Astrocyte (in vitro differentiated cells and primary cell): ENCODE measurements at regions not wholly inside any gene's neighbourhood (a gene's known extent, or its start where the extent isn't known, plus 50 kb on each side); places are given as distances from the start of the nearest gene placed in this dataset.

Source experiments
- DNase-seq: peaks from one replicate; pipeline ENCODE4 v3.0.0-alpha.2; 2010; ENCODE audit warnings: low read depth
- FAIRE-seq: peaks from 2 replicates; lab custom pipeline; 2011; peaks lifted over from hg19 to GRCh38; lab: Jason Lieb, UNC
- H2AFZ ChIP-seq: 2 replicates; pipeline ENCODE4 v1.6.0; 2012; ENCODE audit warnings: low read depth, low read length, inconsistent platforms
- H3K27ac ChIP-seq: 2 replicates; pipeline ENCODE4 v1.5.1; 2011; ENCODE audit warnings: low read depth, low read length, inconsistent platforms
- H3K27me3 ChIP-seq: 2 replicates; pipeline ENCODE4 v1.6.0; 2011; ENCODE audit warnings: low read length, inconsistent platforms; ENCODE audit not compliant: insufficient read depth
- H3K36me3 ChIP-seq: 2 replicates; pipeline ENCODE4 v1.5.1; 2011; ENCODE audit warnings: low read length, inconsistent platforms; ENCODE audit not compliant: insufficient read depth
- H3K4me1 ChIP-seq: 2 replicates; pipeline ENCODE4 v1.5.1; 2011; ENCODE audit warnings: low read length, inconsistent platforms; ENCODE audit not compliant: insufficient read depth
- H3K4me2 ChIP-seq: 2 replicates; pipeline ENCODE4 v1.6.0; 2012; ENCODE audit warnings: low read length, inconsistent platforms
- H3K4me3 ChIP-seq: 2 replicates; pipeline ENCODE4 v1.5.1; 2011; ENCODE audit warnings: low read depth, mild to moderate bottlenecking, low read length, inconsistent platforms; ENCODE audit not compliant: insufficient read depth
- H3K79me2 ChIP-seq: 2 replicates; pipeline ENCODE4 v1.6.0; 2012; ENCODE audit warnings: mild to moderate bottlenecking, low read length, inconsistent platforms; ENCODE audit not compliant: insufficient read depth
- H3K9ac ChIP-seq: 2 replicates; pipeline ENCODE4 v1.6.0; 2012; ENCODE audit warnings: mild to moderate bottlenecking, low read length, inconsistent platforms
- H3K9me3 ChIP-seq: 2 replicates; pipeline ENCODE4 v1.5.1; 2012; ENCODE audit warnings: low read depth, mild to moderate bottlenecking, low read length, inconsistent platforms; ENCODE audit not compliant: insufficient read depth
- H4K20me1 ChIP-seq: 2 replicates; pipeline ENCODE4 v1.6.0; 2012; ENCODE audit warnings: low read length, inconsistent platforms; ENCODE audit not compliant: insufficient read depth
- H3K27ac Mint-ChIP-seq: one replicate; pipeline ENCODE4 v1.8.0; 2021; ENCODE audit warnings: mild to moderate bottlenecking, mixed read lengths; ENCODE audit not compliant: unreplicated experiment
- H3K27me3 Mint-ChIP-seq: one replicate; pipeline ENCODE4 v1.8.0; 2021; ENCODE audit warnings: low read depth, mixed read lengths; ENCODE audit not compliant: unreplicated experiment
- H3K36me3 Mint-ChIP-seq: one replicate; pipeline ENCODE4 v1.8.0; 2021; ENCODE audit warnings: low read depth, mixed read lengths; ENCODE audit not compliant: unreplicated experiment
- H3K4me1 Mint-ChIP-seq: one replicate; pipeline ENCODE4 v1.8.0; 2021; ENCODE audit warnings: low read depth, mixed read lengths; ENCODE audit not compliant: unreplicated experiment
- H3K4me3 Mint-ChIP-seq: one replicate; pipeline ENCODE4 v1.8.0; 2021; ENCODE audit warnings: mild to moderate bottlenecking, moderate library complexity, mixed read lengths; ENCODE audit not compliant: unreplicated experiment
- H3K9me3 Mint-ChIP-seq: one replicate; pipeline ENCODE4 v1.8.0; 2021; ENCODE audit warnings: mild to moderate bottlenecking, mixed read lengths; ENCODE audit not compliant: unreplicated experiment
- CTCF ChIP-seq: IDR thresholded peaks from 2 replicates; pipeline ENCODE4 v1.5.1; 2011; ENCODE audit warnings: low read depth, mild to moderate bottlenecking, inconsistent platforms, low read length, moderate library complexity; ENCODE audit not compliant: insufficient read depth
- EZH2 ChIP-seq: IDR thresholded peaks from 2 replicates; pipeline ENCODE4 v1.6.1; 2012; ENCODE audit warnings: mild to moderate bottlenecking, low read length, inconsistent platforms; ENCODE audit not compliant: insufficient read depth

GRCh38 chr2:143974262-143974661 is 545.7 kb downstream of the ZEB2 start:
- Mint-ChIP-seq H3K36me3 (no peaks in the 10 kb centered on the region), H3K4me3 (no peak overlapping the region)
- no peaks in the 10 kb centered on the region for H4K20me1 ChIP-seq

GRCh38 chr2:143968860-143969259 is 551.1 kb downstream of the ZEB2 start:
- DNase-seq (no peak), FAIRE-seq (no peak)
- no peaks in the 10 kb centered on the region for H3K36me3 Mint-ChIP-seq
- Histone ChIP-seq H3K36me3 (no peaks in the 10 kb centered on the region), H3K4me1 (no peaks in the 10 kb centered on the region), H3K9me3 (no peaks in the 10 kb centered on the region), H3K79me2 (no peaks in the 10 kb centered on the region), H3K4me2 (no peak overlapping the region), H3K4me3 (no peak overlapping the region), H3K27ac (no peak overlapping the region), H2AFZ (no peak overlapping the region), H3K27me3 (no peaks in the 10 kb centered on the region), H3K9ac (no peak overlapping the region), H4K20me1 (no peaks in the 10 kb centered on the region)
- no peak overlapping the region for H3K4me3 Mint-ChIP-seq
- H3K27ac Mint-ChIP-seq = no peak overlapping the region
- no peaks in the 10 kb centered on the region for H3K9me3 Mint-ChIP-seq
- H3K4me1 Mint-ChIP-seq = no peaks in the 10 kb centered on the region
- H3K27me3 Mint-ChIP-seq = no peaks in the 10 kb centered on the region
- TF ChIP-seq EZH2 (no peak), CTCF (no peak)

More at GRCh38 chr2:143974262-143974661, 545.7 kb downstream of the ZEB2 start:
- Histone ChIP-seq H3K4me1 (no peaks in the 10 kb centered on the region), H3K9ac (no peak overlapping the region), H3K27me3 (no peaks in the 10 kb centered on the region), H3K36me3 (no peaks in the 10 kb centered on the region), H3K79me2 (no peaks in the 10 kb centered on the region), H3K4me2 (no peak overlapping the region), H3K9me3 (no peaks in the 10 kb centered on the region), H3K27ac (no peak overlapping the region), H3K4me3 (no peak overlapping the region), H2AFZ (no peak overlapping the region)
- TF ChIP-seq CTCF = no peak
- TF ChIP-seq EZH2 = no peak
- FAIRE-seq (no peak), DNase-seq (no peak)
- Mint-ChIP-seq H3K9me3 (no peaks in the 10 kb centered on the region), H3K27ac (no peak overlapping the region), H3K4me1 (no peaks in the 10 kb centered on the region), H3K27me3 (no peaks in the 10 kb centered on the region)

GRCh38 chr2:143968360-143968759 is 551.6 kb downstream of the ZEB2 start:
- H3K4me1 Mint-ChIP-seq = no peaks in the 10 kb centered on the region
- H3K36me3 ChIP-seq = no peaks in the 10 kb centered on the region
- H3K4me2 ChIP-seq = no peak overlapping the region
- H3K79me2 ChIP-seq = no peaks in the 10 kb centered on the region
- H3K27me3 Mint-ChIP-seq = no peaks in the 10 kb centered on the region
- H3K4me3 ChIP-seq = no peak overlapping the region
- no peaks in the 10 kb centered on the region for H3K27me3 ChIP-seq
- no peak overlapping the region for H3K27ac ChIP-seq
- H3K4me1 ChIP-seq = no peaks in the 10 kb centered on the region
- H3K27ac Mint-ChIP-seq = no peak overlapping the region
- no peak overlapping the region for H2AFZ ChIP-seq
- no peak for FAIRE-seq
- H3K4me3 Mint-ChIP-seq = no peak overlapping the region
- no peaks in the 10 kb centered on the region for H4K20me1 ChIP-seq
- H3K9ac ChIP-seq = no peak overlapping the region
- no peaks in the 10 kb centered on the region for H3K9me3 Mint-ChIP-seq
- no peaks in the 10 kb centered on the region for H3K36me3 Mint-ChIP-seq
- TF ChIP-seq CTCF (no peak), EZH2 (no peak)
- DNase-seq = no peak
- H3K9me3 ChIP-seq = no peaks in the 10 kb centered on the region
